PC-9 (cell line): ENCODE measurements at regions not wholly inside any gene's neighbourhood (a gene's known extent, or its start where the extent isn't known, plus 50 kb on each side); places are given as distances from the start of the nearest gene placed in this dataset.

Experiments used
- CTCF ChIP-seq: fragments of 200-600 bp; sonication (generic); conservative IDR thresholded peaks from 2 replicates; pipeline ENCODE4 v1.6.1; 2017; ENCODE audit warnings: mixed run types, antibody characterized with exemption, mild to moderate bottlenecking, moderate library complexity
- EZH2 ChIP-seq: fragments of 200-600 bp; sonication (generic); IDR thresholded peaks from 2 replicates; pipeline ENCODE4 v1.8.0; 2017; ENCODE audit warnings: antibody characterized with exemption, low read depth

GRCh38 chr5:135094339-135095051 is 60.5 kb upstream of the PITX1 start:
- no peak for TF ChIP-seq CTCF
- no peak for TF ChIP-seq EZH2
